GM12872 (cell line): ENCODE measurements at regions not wholly inside any gene's neighbourhood (a gene's known extent, or its start where the extent isn't known, plus 50 kb on each side); places are given as distances from the start of the nearest gene placed in this dataset.

Experiments
- TF ChIP-seq, protein P1 (sequence below): IDR thresholded peaks from 3 replicates; pipeline ENCODE4 v1.5.1; 2011; ENCODE audit warnings: low read depth, mild to moderate bottlenecking, low read length, moderate library complexity; ENCODE audit not compliant: insufficient read depth

DNA sequence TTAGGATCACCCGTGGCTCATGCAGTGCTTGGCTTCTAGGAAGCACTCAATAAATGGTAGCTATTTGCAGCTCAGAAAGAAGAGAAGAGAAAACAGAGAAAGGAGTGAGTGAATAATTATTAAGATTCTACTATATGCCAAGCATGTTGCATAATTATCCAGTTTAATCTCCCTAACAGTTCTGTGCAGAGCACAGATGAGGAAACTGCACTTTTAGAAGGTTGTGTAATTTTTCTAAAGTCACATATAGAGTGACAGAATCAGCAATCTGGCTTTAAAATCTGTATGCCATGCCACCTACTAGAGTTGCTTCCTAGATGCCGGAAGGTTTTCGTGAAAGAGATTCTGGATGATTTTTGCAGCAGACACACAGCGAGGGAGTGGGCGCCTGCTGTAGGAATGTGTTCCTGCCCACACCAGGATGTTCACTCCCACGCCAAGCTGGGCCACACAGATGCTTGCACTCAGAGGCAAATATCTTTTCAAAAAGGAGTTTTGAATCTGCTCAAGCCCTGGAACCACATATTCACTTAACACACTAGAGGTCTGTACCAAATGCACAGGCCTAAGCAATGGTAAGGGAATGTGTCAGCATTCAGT lies 50.2 kb upstream of the SMCO2 start:
- TF ChIP-seq, protein P1, sequence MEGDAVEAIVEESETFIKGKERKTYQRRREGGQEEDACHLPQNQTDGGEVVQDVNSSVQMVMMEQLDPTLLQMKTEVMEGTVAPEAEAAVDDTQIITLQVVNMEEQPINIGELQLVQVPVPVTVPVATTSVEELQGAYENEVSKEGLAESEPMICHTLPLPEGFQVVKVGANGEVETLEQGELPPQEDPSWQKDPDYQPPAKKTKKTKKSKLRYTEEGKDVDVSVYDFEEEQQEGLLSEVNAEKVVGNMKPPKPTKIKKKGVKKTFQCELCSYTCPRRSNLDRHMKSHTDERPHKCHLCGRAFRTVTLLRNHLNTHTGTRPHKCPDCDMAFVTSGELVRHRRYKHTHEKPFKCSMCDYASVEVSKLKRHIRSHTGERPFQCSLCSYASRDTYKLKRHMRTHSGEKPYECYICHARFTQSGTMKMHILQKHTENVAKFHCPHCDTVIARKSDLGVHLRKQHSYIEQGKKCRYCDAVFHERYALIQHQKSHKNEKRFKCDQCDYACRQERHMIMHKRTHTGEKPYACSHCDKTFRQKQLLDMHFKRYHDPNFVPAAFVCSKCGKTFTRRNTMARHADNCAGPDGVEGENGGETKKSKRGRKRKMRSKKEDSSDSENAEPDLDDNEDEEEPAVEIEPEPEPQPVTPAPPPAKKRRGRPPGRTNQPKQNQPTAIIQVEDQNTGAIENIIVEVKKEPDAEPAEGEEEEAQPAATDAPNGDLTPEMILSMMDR, result no peak
